Smooth muscle cell (in vitro differentiated cells): ENCODE measurements at regions not wholly inside any gene's neighbourhood (a gene's known extent, or its start where the extent isn't known, plus 50 kb on each side); places are given as distances from the start of the nearest gene placed in this dataset.
"Not testable (repeated sequence)": the region's sequence is repeated elsewhere in the genome, so short reads cannot be mapped to it uniquely, and the experiment has no call there.

Experiments
- DNase-seq: peaks from one replicate; lab custom pipeline; 2025; ENCODE audit not compliant: unreplicated experiment; lab: John Stamatoyannopoulos, UW
- H2AFZ ChIP-seq: fragments of 200-600 bp; sonication (generic); 2 replicates; pipeline ENCODE4 v1.6.0; 2016; ENCODE audit warnings: antibody characterized with exemption, low read depth, mild to moderate bottlenecking
- H3F3A ChIP-seq: fragments of 200-600 bp; sonication (generic); 2 replicates; pipeline ENCODE4 v1.6.0; 2017; ENCODE audit warnings: antibody characterized with exemption, low read depth
- H3K27ac ChIP-seq: fragments of 200-600 bp; sonication (generic); 2 replicates; pipeline ENCODE4 v1.5.1; 2016; ENCODE audit warnings: low read depth, mild to moderate bottlenecking
- H3K27me3 ChIP-seq: fragments of 200-600 bp; sonication (generic); 2 replicates; pipeline ENCODE4 v1.6.1; 2016; ENCODE audit warnings: low read depth, mild to moderate bottlenecking
- H3K36me3 ChIP-seq: fragments of 200-600 bp; sonication (generic); 2 replicates; pipeline ENCODE4 v1.5.1; 2016; ENCODE audit warnings: low read depth
- H3K4me1 ChIP-seq: fragments of 200-600 bp; sonication (generic); 2 replicates; pipeline ENCODE4 v1.5.1; 2016; ENCODE audit warnings: low read depth
- H3K4me2 ChIP-seq: fragments of 200-600 bp; sonication (generic); 2 replicates; pipeline ENCODE4 v1.6.0; 2016; ENCODE audit warnings: mild to moderate bottlenecking
- H3K4me3 ChIP-seq: fragments of 200-600 bp; sonication (generic); 2 replicates; pipeline ENCODE4 v1.5.1; 2016; ENCODE audit warnings: mild to moderate bottlenecking
- H3K79me2 ChIP-seq: fragments of 200-600 bp; sonication (generic); 2 replicates; pipeline ENCODE4 v1.6.0; 2016; ENCODE audit warnings: low read depth, mild to moderate bottlenecking
- H3K9ac ChIP-seq: fragments of 200-600 bp; sonication (generic); 2 replicates; pipeline ENCODE4 v1.6.0; 2016; ENCODE audit warnings: low read depth
- H3K9me3 ChIP-seq: fragments of 200-600 bp; sonication (generic); replicated peaks from 2 replicates; pipeline ENCODE4 v1.5.1; 2016; ENCODE audit warnings: low read depth
- H4K20me1 ChIP-seq: fragments of 200-600 bp; sonication (generic); 2 replicates; pipeline ENCODE4 v1.6.0; 2016; ENCODE audit warnings: low read depth
- CTCF ChIP-seq: fragments of 200-600 bp; sonication (generic); IDR thresholded peaks from 2 replicates; pipeline ENCODE4 v1.5.1; 2017; ENCODE audit warnings: borderline replicate concordance, mild to moderate bottlenecking, antibody characterized with exemption; ENCODE audit not compliant: insufficient read depth, poor library complexity, severe bottlenecking
- WGBS: methylation state at CpG from one replicate; pipeline ENCODE4 v1.1.7; 2016; ENCODE audit warnings: low lambda C conversion rate; 5-methylcytosine and 5-hydroxymethylcytosine counted together

GRCh38 chr7:73952266-73952665 is 75.7 kb upstream of the ELN start:
- WGBS = 88% methylated on average over 4 of the region's 4 CpGs
- no peaks in the 10 kb centered on the region for H3K4me1 ChIP-seq
- no peak overlapping the region for H3K27ac ChIP-seq
- no peak overlapping the region for H3K4me2 ChIP-seq
- H3K79me2 ChIP-seq = no peaks in the 10 kb centered on the region
- H3K4me3 ChIP-seq = no peak overlapping the region
- no peak for DNase-seq
- no peaks in the 10 kb centered on the region for H3K36me3 ChIP-seq
- no peaks in the 10 kb centered on the region for H4K20me1 ChIP-seq
- no peaks in the 10 kb centered on the region for H3K27me3 ChIP-seq
- no peaks in the 10 kb centered on the region for H3F3A ChIP-seq
- no peak for TF ChIP-seq CTCF
- H3K9ac ChIP-seq = no peak overlapping the region
- H3K9me3 ChIP-seq = no peaks in the 10 kb centered on the region
- H2AFZ ChIP-seq = no peak overlapping the region

GRCh38 chr7:73954181-73954580 is 73.8 kb upstream of the ELN start:
- H4K20me1 ChIP-seq = no peaks in the 10 kb centered on the region
- H3F3A ChIP-seq = no peaks in the 10 kb centered on the region
- no peak for TF ChIP-seq CTCF
- WGBS = 83% methylated on average over 3 of the region's 3 CpGs
- H3K27me3 ChIP-seq = no peaks in the 10 kb centered on the region
- H3K4me2 ChIP-seq = no peak overlapping the region
- no peak for DNase-seq
- H3K4me3 ChIP-seq = no peak overlapping the region
- no peaks in the 10 kb centered on the region for H3K9me3 ChIP-seq
- H3K27ac ChIP-seq = no peak overlapping the region
- no peak overlapping the region for H3K9ac ChIP-seq
- no peaks in the 10 kb centered on the region for H3K4me1 ChIP-seq
- no peaks in the 10 kb centered on the region for H3K36me3 ChIP-seq
- no peaks in the 10 kb centered on the region for H3K79me2 ChIP-seq
- no peak overlapping the region for H2AFZ ChIP-seq

- H4K20me1 ChIP-seq = no peaks in the 10 kb centered on the region
- no peak for DNase-seq
- no peak for TF ChIP-seq CTCF
- no peaks in the 10 kb centered on the region for H3K9me3 ChIP-seq
- no peak overlapping the region for H3K9ac ChIP-seq
- H3K36me3 ChIP-seq = no peaks in the 10 kb centered on the region
- no peaks in the 10 kb centered on the region for H3F3A ChIP-seq
- no peak overlapping the region for H3K4me2 ChIP-seq
- H3K4me1 ChIP-seq = no peaks in the 10 kb centered on the region
- whole genome bisulfite sequencing = 89% methylated on average over 2 of the region's 2 CpGs
- peaks cover 4% of the 10 kb centered on the region for H3K27me3 ChIP-seq
- no peak overlapping the region for H2AFZ ChIP-seq
- no peaks in the 10 kb centered on the region for H3K79me2 ChIP-seq
- no peak overlapping the region for H3K4me3 ChIP-seq
- no peak overlapping the region for H3K27ac ChIP-seq
Measured at GRCh38 chr7:73954861-73955260, 73.1 kb upstream of the ELN start.

- 77% methylated on average over 3 of the region's 3 CpGs for WGBS
- no peak for DNase-seq
- Histone ChIP-seq H3K9ac (no peak overlapping the region), H3K27ac (no peak overlapping the region), H3K9me3 (no peaks in the 10 kb centered on the region), H3K4me3 (no peak overlapping the region), H3K79me2 (no peaks in the 10 kb centered on the region), H2AFZ (no peak overlapping the region), H3K4me1 (no peaks in the 10 kb centered on the region), H3K36me3 (no peaks in the 10 kb centered on the region), H4K20me1 (no peaks in the 10 kb centered on the region), H3K27me3 (peaks cover 6% of the 10 kb centered on the region), H3F3A (no peaks in the 10 kb centered on the region), H3K4me2 (no peak overlapping the region)
- no peak for TF ChIP-seq CTCF
Measured at GRCh38 chr7:73960548-73960947, 67.4 kb upstream of the ELN start.

- H3K4me2 ChIP-seq, H2AFZ ChIP-seq, H3K79me2 ChIP-seq, DNase-seq, H3K4me3 ChIP-seq, H3K9ac ChIP-seq, H3K27me3 ChIP-seq, H3K27ac ChIP-seq, H3F3A ChIP-seq, H4K20me1 ChIP-seq, H3K36me3 ChIP-seq, H3K4me1 ChIP-seq, H3K9me3 ChIP-seq: not testable (repeated sequence)
- WGBS = 95% methylated on average over 9 of the region's 9 CpGs
Measured at GRCh38 chr7:73961991-73962390, 66.0 kb upstream of the ELN start.
